IPS-20b (cell line): ENCODE measurements at regions not wholly inside any gene's neighbourhood (a gene's known extent, or its start where the extent isn't known, plus 50 kb on each side); places are given as distances from the start of the nearest gene placed in this dataset.

Source experiments
- H3K27ac ChIP-seq: one replicate; pipeline ENCODE4 v1.5.1; 2013; ENCODE audit warnings: low read length
- H3K27me3 ChIP-seq: 2 replicates; pipeline ENCODE4 v1.6.1; 2013; ENCODE audit warnings: mild to moderate bottlenecking, low read length, inconsistent platforms; ENCODE audit not compliant: insufficient read depth
- H3K36me3 ChIP-seq: 2 replicates; pipeline ENCODE4 v1.6.1; 2013; ENCODE audit warnings: low read depth, mild to moderate bottlenecking, inconsistent platforms, low read length, moderate library complexity; ENCODE audit not compliant: insufficient read depth
- H3K4me1 ChIP-seq: 2 replicates; pipeline ENCODE4 v1.6.1; 2013; ENCODE audit warnings: mild to moderate bottlenecking, control low read depth, inconsistent platforms, low read length, moderate library complexity; ENCODE audit not compliant: insufficient read depth
- H3K4me3 ChIP-seq: 2 replicates; pipeline ENCODE4 v1.5.1; 2013; ENCODE audit warnings: mild to moderate bottlenecking, low read length, inconsistent platforms
- H3K9ac ChIP-seq: 2 replicates; pipeline ENCODE4 v1.6.1; 2013; ENCODE audit warnings: low read depth, mild to moderate bottlenecking, inconsistent platforms, low read length, moderate library complexity
- H3K9me3 ChIP-seq: 2 replicates; pipeline ENCODE4 v1.6.1; 2013; ENCODE audit warnings: mild to moderate bottlenecking, low read depth, low read length, inconsistent platforms; ENCODE audit not compliant: insufficient read depth

DNA sequence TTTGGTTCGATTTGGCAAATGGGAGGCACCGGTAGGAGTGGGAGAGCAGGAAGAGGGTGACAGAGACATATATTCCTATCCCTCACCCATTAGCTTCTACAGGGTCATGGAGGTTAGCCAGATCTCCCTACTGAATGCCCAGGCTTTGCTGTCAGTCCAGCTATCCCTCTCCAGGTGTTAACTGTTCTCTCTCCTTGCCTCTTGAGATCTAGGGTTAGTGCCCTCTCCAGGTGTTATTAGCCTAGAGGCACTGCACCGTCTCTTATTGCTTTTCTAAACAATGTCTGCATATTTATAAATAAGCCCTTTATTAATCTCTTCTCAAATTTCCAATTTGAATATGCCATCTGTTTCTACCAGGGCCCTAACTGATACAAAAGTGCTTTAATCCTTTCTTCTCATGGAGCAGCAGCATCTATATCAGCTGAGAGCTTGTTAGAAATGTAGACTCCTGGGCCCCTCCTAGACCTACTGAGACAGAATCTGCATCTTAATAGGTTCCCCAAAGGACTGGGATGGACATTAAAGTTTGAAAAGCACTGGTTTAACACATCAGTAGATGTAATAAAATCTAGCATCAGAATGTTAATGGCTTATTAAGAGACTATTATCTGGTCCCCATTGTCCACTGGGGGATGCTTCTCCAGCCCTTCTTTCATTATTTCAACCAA, 322.5 kb upstream of the SLC24A2 start:
- peaks cover 12% of the 10 kb centered on the region; the same call in 1 of the 2 replicates for H3K9me3 ChIP-seq
- H3K9ac ChIP-seq = no peak overlapping the region
- no peak overlapping the region for H3K27ac ChIP-seq
- H3K4me3 ChIP-seq = peak overlapping the region; percentile 34
- H3K36me3 ChIP-seq = no peaks in the 10 kb centered on the region
- H3K4me1 ChIP-seq = peaks cover 14% of the 10 kb centered on the region; the same call in 1 of the 2 replicates
- peaks cover 16% of the 10 kb centered on the region for H3K27me3 ChIP-seq

DNA sequence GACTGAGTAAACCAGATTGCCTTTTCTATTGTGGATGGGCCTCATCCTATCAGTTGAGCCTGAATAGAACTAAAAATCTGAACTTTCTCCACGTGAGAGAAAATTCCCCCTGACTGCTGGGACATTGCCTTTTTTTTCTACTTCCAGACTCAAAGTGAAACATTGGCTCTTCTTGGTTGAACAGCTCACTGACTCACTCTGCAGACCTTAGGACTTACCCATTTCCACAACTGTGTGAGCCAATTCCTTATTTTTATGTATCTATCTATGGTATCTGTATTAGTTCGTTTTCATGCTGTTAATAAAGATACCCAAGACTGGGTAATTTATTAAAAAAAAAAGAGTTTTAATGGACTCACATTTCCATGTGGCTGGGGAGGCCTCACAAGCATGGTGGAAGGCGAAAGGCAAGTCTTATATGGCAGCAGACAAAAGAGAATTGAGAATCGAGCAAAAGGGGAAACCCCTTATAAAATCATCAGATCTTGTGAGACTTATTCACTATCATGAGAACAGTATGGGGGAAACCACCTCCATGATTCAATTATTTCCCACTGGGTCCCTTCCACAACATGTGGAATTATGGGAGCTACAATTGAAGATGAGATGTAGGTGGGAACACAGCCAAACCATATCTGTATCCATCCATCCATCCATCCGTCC, 306.7 kb upstream of the SLC24A2 start:
- Histone ChIP-seq H3K4me3 (no peak overlapping the region), H3K36me3 (no peaks in the 10 kb centered on the region), H3K9me3 (no peaks in the 10 kb centered on the region), H3K4me1 (no peaks in the 10 kb centered on the region), H3K9ac (no peak overlapping the region), H3K27ac (no peak overlapping the region), H3K27me3 (no peaks in the 10 kb centered on the region)

DNA sequence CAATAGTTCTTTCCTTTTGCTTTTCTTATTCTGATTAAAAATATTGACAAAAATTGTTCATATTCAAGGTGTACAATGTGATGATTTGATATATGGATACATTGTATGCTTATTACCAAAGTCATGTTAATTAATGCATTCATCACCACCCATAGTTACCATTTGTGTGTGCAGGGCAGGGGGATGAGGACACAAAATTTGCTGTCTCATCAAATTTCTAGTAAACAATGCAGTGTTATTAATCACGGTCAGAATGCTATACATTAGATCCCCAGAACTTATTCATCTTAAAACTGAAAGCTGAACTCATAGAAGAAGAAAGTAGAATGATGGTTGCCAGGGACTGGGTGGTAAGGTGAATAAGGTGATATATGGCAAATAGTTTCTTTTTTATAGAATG, 303.7 kb upstream of the SLC24A2 start:
- H3K27ac ChIP-seq = no peak overlapping the region
- no peaks in the 10 kb centered on the region for H3K4me1 ChIP-seq
- H3K27me3 ChIP-seq = no peaks in the 10 kb centered on the region
- no peak overlapping the region for H3K4me3 ChIP-seq
- H3K9me3 ChIP-seq = no peaks in the 10 kb centered on the region
- no peak overlapping the region for H3K9ac ChIP-seq
- H3K36me3 ChIP-seq = no peaks in the 10 kb centered on the region

DNA sequence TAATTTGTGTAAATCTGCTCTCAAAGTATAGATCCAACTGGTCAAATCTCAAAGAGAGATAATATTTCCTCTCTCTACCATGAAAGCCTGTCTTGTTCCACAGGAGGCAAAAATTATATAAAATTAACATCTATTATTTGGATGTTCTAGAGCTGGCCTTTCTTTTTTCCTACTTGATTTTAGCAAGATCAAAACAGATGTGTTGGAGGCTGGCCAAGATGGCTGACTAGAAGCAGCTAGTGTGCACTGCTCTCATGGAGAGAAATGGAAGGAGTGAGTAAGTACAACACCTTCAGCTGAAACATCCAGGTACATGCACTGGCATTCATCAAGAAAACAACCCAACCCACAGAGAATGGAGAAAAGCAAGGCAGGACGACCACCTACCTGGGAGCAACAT, 298.6 kb upstream of the SLC24A2 start:
- no peak overlapping the region for H3K27ac ChIP-seq
- H3K9me3 ChIP-seq = no peaks in the 10 kb centered on the region
- H3K4me1 ChIP-seq = no peaks in the 10 kb centered on the region
- no peaks in the 10 kb centered on the region for H3K27me3 ChIP-seq
- H3K4me3 ChIP-seq = no peak overlapping the region
- no peaks in the 10 kb centered on the region for H3K36me3 ChIP-seq
- no peak overlapping the region for H3K9ac ChIP-seq

DNA sequence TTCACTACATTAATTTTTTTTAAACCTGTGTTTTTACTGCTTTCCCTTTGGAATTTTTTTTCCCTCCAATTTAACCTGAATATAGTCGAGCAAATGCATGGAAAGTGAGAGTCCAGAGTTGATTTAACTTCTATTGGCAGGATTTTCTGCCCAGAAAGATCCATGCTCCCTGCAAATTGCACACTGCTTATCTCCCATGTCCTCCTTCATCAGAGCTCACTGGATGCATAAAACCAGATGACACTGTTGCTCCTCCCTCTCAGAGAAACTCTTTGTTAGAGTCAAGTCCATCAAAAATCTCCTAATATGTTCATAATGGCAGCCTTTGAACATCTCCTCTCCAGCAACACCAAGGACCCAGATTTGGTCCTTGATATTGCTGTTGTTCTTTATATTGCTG, 297.0 kb upstream of the SLC24A2 start:
- no peaks in the 10 kb centered on the region for H3K4me1 ChIP-seq
- H3K9ac ChIP-seq = no peak overlapping the region
- H3K9me3 ChIP-seq = no peaks in the 10 kb centered on the region
- H3K4me3 ChIP-seq = no peak overlapping the region
- H3K36me3 ChIP-seq = no peaks in the 10 kb centered on the region
- no peak overlapping the region for H3K27ac ChIP-seq
- no peaks in the 10 kb centered on the region for H3K27me3 ChIP-seq

DNA sequence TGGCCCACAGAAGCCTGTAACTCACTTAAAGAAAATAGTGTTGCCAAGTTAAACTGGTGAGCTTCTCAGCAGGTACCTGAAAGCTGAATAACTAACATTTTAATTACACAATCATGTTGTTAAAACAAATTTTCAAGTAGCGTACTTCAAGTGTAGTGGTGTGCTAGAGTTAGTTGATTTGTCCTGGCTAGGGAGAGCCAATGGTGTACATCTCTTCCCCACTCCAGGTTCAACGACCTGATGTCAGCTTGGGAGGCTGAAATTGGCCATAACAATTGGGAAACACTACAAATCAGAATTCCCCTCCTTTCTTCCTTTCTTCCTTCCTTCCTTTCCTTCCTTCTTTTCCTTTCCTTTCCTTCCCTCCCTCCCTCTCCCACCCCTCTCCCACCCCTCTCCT, 295.3 kb upstream of the SLC24A2 start:
- Histone ChIP-seq H3K9me3 (no peaks in the 10 kb centered on the region), H3K4me1 (no peaks in the 10 kb centered on the region), H3K36me3 (no peaks in the 10 kb centered on the region), H3K27me3 (no peaks in the 10 kb centered on the region), H3K27ac (no peak overlapping the region), H3K9ac (no peak overlapping the region), H3K4me3 (no peak overlapping the region)

DNA sequence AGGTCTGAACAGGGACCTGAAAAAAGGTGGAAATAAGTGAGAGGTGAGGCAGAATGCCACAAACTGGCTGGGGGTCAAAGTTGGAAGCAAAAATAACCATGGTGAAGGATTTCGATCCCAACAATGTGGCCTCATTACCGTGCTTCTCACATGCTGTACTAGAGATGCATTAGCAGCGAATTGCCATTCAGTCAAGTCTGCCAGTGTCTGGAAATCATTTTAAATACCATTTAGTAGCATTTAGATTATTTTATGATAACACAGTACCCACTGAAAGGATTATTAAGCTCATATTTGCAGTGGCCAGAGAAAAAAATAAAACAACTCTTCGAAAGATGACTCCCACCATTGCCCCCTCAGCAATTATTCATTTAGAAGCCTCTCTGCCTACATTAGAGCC, 294.6 kb upstream of the SLC24A2 start:
- Histone ChIP-seq H3K4me1 (no peaks in the 10 kb centered on the region), H3K27me3 (no peaks in the 10 kb centered on the region), H3K36me3 (no peaks in the 10 kb centered on the region), H3K27ac (no peak overlapping the region), H3K9ac (no peak overlapping the region), H3K9me3 (no peaks in the 10 kb centered on the region), H3K4me3 (no peak overlapping the region)

DNA sequence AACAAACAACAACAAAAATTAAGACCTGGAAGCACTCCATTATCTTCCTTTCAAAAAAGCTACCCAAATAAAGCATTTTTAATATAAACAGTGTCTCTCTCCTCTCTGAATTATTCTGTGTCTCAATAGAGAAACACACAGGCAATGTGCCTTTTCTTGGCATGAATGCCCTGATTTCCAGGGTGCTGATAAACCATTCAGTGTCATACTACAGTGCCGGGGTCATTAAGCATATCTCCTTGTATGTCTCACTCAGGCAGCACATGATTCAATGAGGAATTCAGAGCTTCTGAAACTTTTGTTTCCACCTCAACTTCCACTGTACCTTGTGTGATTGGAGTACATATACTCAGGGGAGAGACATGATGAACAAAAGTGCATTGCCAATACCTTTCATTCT, 294.0 kb upstream of the SLC24A2 start:
- Histone ChIP-seq H3K36me3 (no peaks in the 10 kb centered on the region), H3K27me3 (no peaks in the 10 kb centered on the region), H3K9me3 (no peaks in the 10 kb centered on the region), H3K9ac (no peak overlapping the region), H3K4me3 (no peak overlapping the region), H3K4me1 (no peaks in the 10 kb centered on the region), H3K27ac (no peak overlapping the region)

DNA sequence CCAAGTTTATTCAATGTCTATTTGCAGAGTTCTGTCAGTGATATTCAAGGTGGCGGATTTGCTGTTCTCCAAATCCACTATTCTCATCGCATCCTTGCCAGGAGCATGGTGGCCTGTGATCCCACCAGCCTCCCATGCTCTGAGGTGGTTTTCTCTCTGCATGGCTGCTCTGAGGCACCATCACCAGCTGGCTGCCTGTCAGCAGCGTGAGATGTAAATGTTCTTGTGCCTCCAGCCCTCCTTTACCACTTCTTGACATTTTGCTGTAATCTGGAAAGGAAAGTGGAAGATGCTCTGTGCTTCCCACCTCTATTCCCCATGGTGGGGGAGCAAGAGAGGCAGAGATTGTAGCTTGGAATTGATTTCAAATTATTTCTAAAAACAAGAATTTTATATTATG, 293.6 kb upstream of the SLC24A2 start:
- Histone ChIP-seq H3K4me3 (no peak overlapping the region), H3K27ac (no peak overlapping the region), H3K27me3 (no peaks in the 10 kb centered on the region), H3K9ac (no peak overlapping the region), H3K9me3 (no peaks in the 10 kb centered on the region), H3K4me1 (no peaks in the 10 kb centered on the region), H3K36me3 (no peaks in the 10 kb centered on the region)

DNA sequence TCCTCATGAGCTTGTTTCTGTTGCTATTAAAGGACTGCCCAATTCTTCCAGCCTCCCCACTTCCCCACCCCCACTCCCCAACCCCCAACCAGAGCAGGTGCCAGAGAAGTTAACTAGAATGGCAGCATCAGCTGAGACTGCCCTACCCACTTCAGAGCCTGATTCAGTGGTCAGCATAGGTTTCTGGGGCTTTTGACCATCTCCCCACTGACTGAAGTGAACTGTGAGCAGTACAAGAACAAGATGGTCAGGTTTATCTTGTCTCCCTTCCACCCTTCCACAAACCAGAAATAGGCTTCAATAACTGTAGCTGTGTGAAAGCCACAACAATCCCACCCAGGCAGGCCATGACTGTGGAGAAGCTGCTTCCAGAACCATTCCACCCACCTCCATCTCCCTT, 289.4 kb upstream of the SLC24A2 start:
- Histone ChIP-seq H3K27me3 (no peaks in the 10 kb centered on the region), H3K27ac (no peak overlapping the region), H3K4me1 (no peaks in the 10 kb centered on the region), H3K9me3 (no peaks in the 10 kb centered on the region), H3K36me3 (no peaks in the 10 kb centered on the region), H3K4me3 (no peak overlapping the region), H3K9ac (no peak overlapping the region)

DNA sequence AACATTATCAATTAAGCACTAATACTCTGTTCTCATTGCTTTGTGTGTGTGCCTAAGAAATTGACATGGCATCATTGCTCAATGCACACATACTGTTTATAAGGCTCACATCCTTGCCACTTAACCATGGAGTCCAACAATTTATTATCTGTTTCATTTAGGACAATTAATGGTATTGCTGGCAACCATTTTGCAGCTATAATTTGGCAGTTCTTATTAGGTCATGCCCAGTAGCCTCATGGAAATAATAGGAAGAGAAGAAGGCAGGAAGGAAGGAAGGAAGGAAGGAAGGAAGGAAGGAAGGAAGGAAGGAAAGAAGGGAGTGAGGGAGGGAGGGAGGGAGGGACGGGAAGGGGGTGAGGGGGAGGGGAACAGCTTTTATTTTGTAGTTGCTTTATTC, 285.5 kb upstream of the SLC24A2 start:
- H3K9ac ChIP-seq = no peak overlapping the region
- H3K27ac ChIP-seq = no peak overlapping the region
- no peaks in the 10 kb centered on the region for H3K36me3 ChIP-seq
- no peaks in the 10 kb centered on the region for H3K4me1 ChIP-seq
- no peaks in the 10 kb centered on the region for H3K9me3 ChIP-seq
- H3K4me3 ChIP-seq = no peak overlapping the region
- no peaks in the 10 kb centered on the region for H3K27me3 ChIP-seq

DNA sequence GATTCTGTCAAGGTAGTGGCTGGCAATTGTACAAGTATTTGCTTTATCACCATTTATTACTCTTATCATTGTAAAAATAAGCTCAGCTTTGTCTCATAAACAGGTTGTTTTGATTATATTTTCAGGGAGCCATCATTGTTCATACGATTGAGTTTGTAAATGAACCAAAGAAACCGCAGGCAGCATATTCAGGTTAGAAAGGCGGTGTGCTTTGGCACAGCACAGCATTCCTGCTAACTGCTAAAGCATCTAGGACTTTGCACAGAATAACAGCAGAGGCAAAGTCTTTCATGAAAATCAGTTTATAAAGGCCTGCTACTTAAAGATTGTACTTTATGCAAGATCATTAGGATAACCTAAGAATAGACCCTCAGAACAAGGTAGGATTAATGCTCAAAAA, 281.5 kb upstream of the SLC24A2 start:
- Histone ChIP-seq H3K36me3 (no peaks in the 10 kb centered on the region), H3K27me3 (no peaks in the 10 kb centered on the region), H3K27ac (no peak overlapping the region)

More for the DNA sequence above, 281.5 kb upstream of the SLC24A2 start:
- H3K9ac ChIP-seq = no peak overlapping the region
- no peaks in the 10 kb centered on the region for H3K4me1 ChIP-seq
- no peak overlapping the region for H3K4me3 ChIP-seq
- no peaks in the 10 kb centered on the region for H3K9me3 ChIP-seq
